ENCODE measurements at regions not wholly inside any gene's neighbourhood (a gene's known extent, or its start where the extent isn't known, plus 50 kb on each side); places are given as distances from the start of the nearest gene placed in this dataset.

- Histone ChIP-seq H3K27me3 (ENCODE audit: control insufficient read depth, insufficient read depth, low read length) (no peaks in the 10 kb centered on the region), H3K36me3 (ENCODE audit: control insufficient read depth, insufficient read depth, low read length) (no peaks in the 10 kb centered on the region), H3K4me3 (ENCODE audit: low read depth, low read length) (no peak overlapping the region)
- ChIA-PET POLR2A (no interaction called here), CTCF (no interaction called here)
- TF ChIP-seq CTCF (IDR thresholded peaks at IDR 0.05; ENCODE audit: insufficient read depth, low read depth, low read length), result no peak
- no peak for DNase-seq (ENCODE audit: low read depth)
These were observed 65.7 kb upstream of the DUSP22 start for GRCh38 chr6:226516-227073.

GRCh38 chr6:227074-227782, 65.1 kb upstream of the DUSP22 start:
- TF ChIP-seq CTCF (IDR thresholded peaks at IDR 0.05; ENCODE audit: insufficient read depth, low read depth, low read length), result no peak
- Histone ChIP-seq H3K27me3 (ENCODE audit: control insufficient read depth, insufficient read depth, low read length) (no peaks in the 10 kb centered on the region), H3K36me3 (ENCODE audit: control insufficient read depth, insufficient read depth, low read length) (no peaks in the 10 kb centered on the region), H3K4me3 (ENCODE audit: low read depth, low read length) (no peak overlapping the region)
- DNase-seq (ENCODE audit: low read depth), result no peak
- ChIA-PET POLR2A (no interaction called here), CTCF (interaction anchor here (0.9 kb wide), 1 partner anchor 11 kb away, joined by 4 read pairs; no protein-coding TSS in a partner anchor)

- DNase-seq (ENCODE audit: low read depth), result no peak
- no peaks in the 10 kb centered on the region for H3K36me3 ChIP-seq (ENCODE audit: control insufficient read depth, insufficient read depth, low read length)
- no peaks in the 10 kb centered on the region for H3K27me3 ChIP-seq (ENCODE audit: control insufficient read depth, insufficient read depth, low read length)
- CTCF ChIA-PET, result interaction anchor here (0.9 kb wide), 1 partner anchor 12 kb away, joined by 4 read pairs; no protein-coding TSS in a partner anchor
- no peak for TF ChIP-seq CTCF (IDR thresholded peaks at IDR 0.05; ENCODE audit: insufficient read depth, low read depth, low read length)
- H3K4me3 ChIP-seq (ENCODE audit: low read depth, low read length), result no peak overlapping the region
- POLR2A ChIA-PET, result no interaction called here
These were observed 64.4 kb upstream of the DUSP22 start for GRCh38 chr6:227812-228338.

GRCh38 chr6:228881-229651, 63.2 kb upstream of the DUSP22 start:
- TF ChIP-seq CTCF (IDR thresholded peaks at IDR 0.05; ENCODE audit: insufficient read depth, low read depth, low read length), result no peak
- H3K27me3 ChIP-seq (ENCODE audit: control insufficient read depth, insufficient read depth, low read length), result no peaks in the 10 kb centered on the region
- no peak overlapping the region for H3K4me3 ChIP-seq (ENCODE audit: low read depth, low read length)
- DNase-seq (ENCODE audit: low read depth), result no peak
- H3K36me3 ChIP-seq (ENCODE audit: control insufficient read depth, insufficient read depth, low read length), result no peaks in the 10 kb centered on the region
- ChIA-PET CTCF (no interaction called here), POLR2A (no interaction called here)

GRCh38 chr6:231779-232178, 60.5 kb upstream of the DUSP22 start:
- H3K36me3 ChIP-seq (ENCODE audit: control insufficient read depth, insufficient read depth, low read length), result no peaks in the 10 kb centered on the region
- ChIA-PET CTCF (no interaction called here), POLR2A (no interaction called here)
- H3K4me3 ChIP-seq (ENCODE audit: low read depth, low read length), result no peak overlapping the region
- no peaks in the 10 kb centered on the region for H3K27me3 ChIP-seq (ENCODE audit: control insufficient read depth, insufficient read depth, low read length)
- DNase-seq (ENCODE audit: low read depth), result no peak
- TF ChIP-seq CTCF (IDR thresholded peaks at IDR 0.05; ENCODE audit: insufficient read depth, low read depth, low read length), result no peak
